ENCODE measurements at regions not wholly inside any gene's neighbourhood (a gene's known extent, or its start where the extent isn't known, plus 50 kb on each side); places are given as distances from the start of the nearest gene placed in this dataset.

- WGBS, 4 donors, result 84 to 88% (median 85%) methylated on average over 3 of the region's 3 CpGs
- Histone ChIP-seq H3K9me3 (no peaks in the 10 kb centered on the region), H3K27ac (no peak overlapping the region), H3K4me1 (no peaks in the 10 kb centered on the region), H3K4me3 (no peak overlapping the region), H3K36me3 (no peaks in the 10 kb centered on the region), H3K27me3 (no peaks in the 10 kb centered on the region)
- intact Hi-C loops (cut with DNase I), result no loop called here
- ATAC-seq (no peak), DNase-seq (no peak)
- TF ChIP-seq, protein P1, sequence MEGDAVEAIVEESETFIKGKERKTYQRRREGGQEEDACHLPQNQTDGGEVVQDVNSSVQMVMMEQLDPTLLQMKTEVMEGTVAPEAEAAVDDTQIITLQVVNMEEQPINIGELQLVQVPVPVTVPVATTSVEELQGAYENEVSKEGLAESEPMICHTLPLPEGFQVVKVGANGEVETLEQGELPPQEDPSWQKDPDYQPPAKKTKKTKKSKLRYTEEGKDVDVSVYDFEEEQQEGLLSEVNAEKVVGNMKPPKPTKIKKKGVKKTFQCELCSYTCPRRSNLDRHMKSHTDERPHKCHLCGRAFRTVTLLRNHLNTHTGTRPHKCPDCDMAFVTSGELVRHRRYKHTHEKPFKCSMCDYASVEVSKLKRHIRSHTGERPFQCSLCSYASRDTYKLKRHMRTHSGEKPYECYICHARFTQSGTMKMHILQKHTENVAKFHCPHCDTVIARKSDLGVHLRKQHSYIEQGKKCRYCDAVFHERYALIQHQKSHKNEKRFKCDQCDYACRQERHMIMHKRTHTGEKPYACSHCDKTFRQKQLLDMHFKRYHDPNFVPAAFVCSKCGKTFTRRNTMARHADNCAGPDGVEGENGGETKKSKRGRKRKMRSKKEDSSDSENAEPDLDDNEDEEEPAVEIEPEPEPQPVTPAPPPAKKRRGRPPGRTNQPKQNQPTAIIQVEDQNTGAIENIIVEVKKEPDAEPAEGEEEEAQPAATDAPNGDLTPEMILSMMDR (IDR thresholded peaks at IDR 0.05), result no peak
- no peak for TF ChIP-seq POLR2A (IDR thresholded peaks at IDR 0.05)
These were observed 436.9 kb upstream of the LCORL start for GRCh38 chr4:18458465-18458864.

DNA sequence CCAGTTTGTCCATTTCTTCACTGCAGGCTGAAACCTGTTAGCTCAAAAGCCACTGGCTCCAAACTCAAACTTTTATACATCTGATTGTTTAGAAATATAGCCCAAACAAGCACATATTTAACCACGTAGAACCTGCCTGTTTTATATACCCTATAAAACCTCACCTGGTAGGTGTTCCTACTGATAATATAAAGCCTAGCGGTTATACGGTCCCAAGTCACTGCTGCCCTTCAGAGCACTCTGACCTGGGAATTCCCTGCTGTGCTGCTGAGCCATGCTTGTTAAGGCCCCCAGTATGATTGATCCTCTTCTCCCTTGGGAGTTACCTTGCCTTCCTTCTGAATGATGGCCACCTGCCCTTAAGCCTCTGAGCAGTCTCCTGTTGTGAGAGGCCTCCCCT lies 432.8 kb upstream of the LCORL start:
- no peaks in the 10 kb centered on the region for H3K4me1 ChIP-seq
- no peak for TF ChIP-seq POLR2A (IDR thresholded peaks at IDR 0.05)
- TF ChIP-seq, protein P1 (IDR thresholded peaks at IDR 0.05), result no peak
- H3K27me3 ChIP-seq, result no peaks in the 10 kb centered on the region
- 82 to 88% (median 84%) methylated on average over 3 of the region's 3 CpGs for WGBS, 4 donors
- H3K4me3 ChIP-seq, result no peak overlapping the region
- H3K9me3 ChIP-seq, result no peaks in the 10 kb centered on the region
- intact Hi-C loops (cut with DNase I), result no loop called here
- H3K36me3 ChIP-seq, result no peaks in the 10 kb centered on the region
- DNase-seq (no peak), ATAC-seq (no peak)
- H3K27ac ChIP-seq, result no peak overlapping the region

- WGBS, 4 donors, result 80 to 90% (median 84%) methylated on average over 4 of the region's 4 CpGs
- Histone ChIP-seq H3K9me3 (peaks cover 0 to 11% (median 0%) of the 10 kb centered on the region in 12 donors), H3K4me3 (no peak overlapping the region), H3K36me3 (no peaks in the 10 kb centered on the region), H3K27ac (no peak overlapping the region), H3K4me1 (peaks cover 0 to 3% (median 0%) of the 10 kb centered on the region in 12 donors), H3K27me3 (no peaks in the 10 kb centered on the region)
- intact Hi-C loops (cut with DNase I), result no loop called here
- TF ChIP-seq, protein P1 (IDR thresholded peaks at IDR 0.05), result no peak
- no peak for TF ChIP-seq POLR2A (IDR thresholded peaks at IDR 0.05)
- ATAC-seq, result no peak
- DNase-seq, result no peak
These were observed 423.6 kb upstream of the LCORL start for GRCh38 chr4:18445110-18445509.

DNA sequence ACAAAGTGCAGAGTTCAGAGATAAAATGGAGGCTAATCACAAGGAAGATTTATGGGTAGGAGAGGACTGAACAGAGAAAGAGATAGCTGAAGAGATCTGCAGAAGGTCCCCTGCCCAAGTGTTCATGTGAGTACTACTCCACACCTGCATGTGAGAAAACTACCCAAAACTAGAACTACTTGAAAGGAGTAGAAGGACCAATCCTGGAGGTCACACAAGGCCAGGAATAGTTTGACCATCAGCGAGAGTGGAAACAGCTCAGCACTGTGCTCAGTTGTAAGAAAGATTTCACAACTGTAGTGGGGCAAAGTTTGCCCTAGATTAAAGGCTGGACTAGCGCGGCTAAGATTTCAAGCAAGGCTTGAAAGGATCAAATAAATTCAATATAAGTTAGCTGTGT lies 422.7 kb upstream of the LCORL start:
- H3K9me3 ChIP-seq, result peaks cover 0 to 11% (median 0%) of the 10 kb centered on the region in 12 donors
- DNase-seq, result no peak
- intact Hi-C loops (cut with DNase I), result no loop called here
- ATAC-seq, result no peak
- no peak overlapping the region for H3K4me3 ChIP-seq
- H3K27me3 ChIP-seq, result no peaks in the 10 kb centered on the region
- 88 to 93% (median 92%) methylated on average over 3 of the region's 3 CpGs for WGBS, 4 donors
- no peak for TF ChIP-seq POLR2A (IDR thresholded peaks at IDR 0.05)
- TF ChIP-seq, protein P1 (IDR thresholded peaks at IDR 0.05), result no peak
- H3K4me1 ChIP-seq, result peaks cover 0 to 3% (median 0%) of the 10 kb centered on the region in 12 donors
- no peaks in the 10 kb centered on the region for H3K36me3 ChIP-seq
- H3K27ac ChIP-seq, result no peak overlapping the region

All from heart left ventricle (tissue), 16 donors.